ENCODE measurements at regions not wholly inside any gene's neighbourhood (a gene's known extent, or its start where the extent isn't known, plus 50 kb on each side); places are given as distances from the start of the nearest gene placed in this dataset.

DNA sequence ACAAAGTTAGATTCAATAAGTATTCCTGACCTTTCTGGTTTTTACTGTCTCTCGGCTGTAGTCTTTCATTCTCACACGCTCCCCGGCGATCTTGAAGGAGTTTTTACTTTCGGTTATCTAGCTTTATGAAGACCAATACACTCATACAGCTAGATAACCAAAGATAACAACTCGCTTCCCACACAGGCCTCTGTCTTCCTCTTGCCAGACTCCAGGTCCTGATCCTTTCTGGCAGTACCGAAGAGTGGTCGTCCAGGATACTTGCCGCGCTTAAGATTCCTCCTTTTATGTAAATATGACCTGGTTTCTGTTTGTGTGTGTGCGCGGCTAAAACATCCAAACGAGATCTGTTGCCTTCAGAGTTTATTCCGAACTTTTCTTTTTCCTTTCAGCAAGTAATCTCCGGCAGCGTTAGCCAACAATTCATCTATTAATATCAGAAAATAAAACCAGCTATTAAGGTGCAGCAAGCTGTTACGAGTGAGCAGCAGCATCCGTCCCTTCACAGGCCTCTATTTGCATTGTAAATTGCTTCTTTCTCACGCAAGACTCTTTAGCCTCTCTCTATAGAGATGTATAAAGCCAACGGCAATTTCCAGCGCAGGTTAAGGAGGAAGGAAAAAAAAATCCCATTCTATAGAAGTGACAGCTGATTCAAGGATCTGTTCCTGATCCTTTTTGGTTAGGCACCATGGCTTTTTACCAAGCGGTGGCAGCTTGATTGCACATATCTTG, 216.1 kb downstream of the MEF2C start:
- peak overlapping the region; percentile 48 for H3K4me3 ChIP-seq (ENCODE audit: low read depth, low read length)
- peak; percentile 16 for DNase-seq (ENCODE audit: low read depth)
- TF ChIP-seq, protein P1, sequence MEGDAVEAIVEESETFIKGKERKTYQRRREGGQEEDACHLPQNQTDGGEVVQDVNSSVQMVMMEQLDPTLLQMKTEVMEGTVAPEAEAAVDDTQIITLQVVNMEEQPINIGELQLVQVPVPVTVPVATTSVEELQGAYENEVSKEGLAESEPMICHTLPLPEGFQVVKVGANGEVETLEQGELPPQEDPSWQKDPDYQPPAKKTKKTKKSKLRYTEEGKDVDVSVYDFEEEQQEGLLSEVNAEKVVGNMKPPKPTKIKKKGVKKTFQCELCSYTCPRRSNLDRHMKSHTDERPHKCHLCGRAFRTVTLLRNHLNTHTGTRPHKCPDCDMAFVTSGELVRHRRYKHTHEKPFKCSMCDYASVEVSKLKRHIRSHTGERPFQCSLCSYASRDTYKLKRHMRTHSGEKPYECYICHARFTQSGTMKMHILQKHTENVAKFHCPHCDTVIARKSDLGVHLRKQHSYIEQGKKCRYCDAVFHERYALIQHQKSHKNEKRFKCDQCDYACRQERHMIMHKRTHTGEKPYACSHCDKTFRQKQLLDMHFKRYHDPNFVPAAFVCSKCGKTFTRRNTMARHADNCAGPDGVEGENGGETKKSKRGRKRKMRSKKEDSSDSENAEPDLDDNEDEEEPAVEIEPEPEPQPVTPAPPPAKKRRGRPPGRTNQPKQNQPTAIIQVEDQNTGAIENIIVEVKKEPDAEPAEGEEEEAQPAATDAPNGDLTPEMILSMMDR (conservative IDR thresholded peaks at IDR 0.05; ENCODE audit: low read depth, low read length), result no peak

DNA sequence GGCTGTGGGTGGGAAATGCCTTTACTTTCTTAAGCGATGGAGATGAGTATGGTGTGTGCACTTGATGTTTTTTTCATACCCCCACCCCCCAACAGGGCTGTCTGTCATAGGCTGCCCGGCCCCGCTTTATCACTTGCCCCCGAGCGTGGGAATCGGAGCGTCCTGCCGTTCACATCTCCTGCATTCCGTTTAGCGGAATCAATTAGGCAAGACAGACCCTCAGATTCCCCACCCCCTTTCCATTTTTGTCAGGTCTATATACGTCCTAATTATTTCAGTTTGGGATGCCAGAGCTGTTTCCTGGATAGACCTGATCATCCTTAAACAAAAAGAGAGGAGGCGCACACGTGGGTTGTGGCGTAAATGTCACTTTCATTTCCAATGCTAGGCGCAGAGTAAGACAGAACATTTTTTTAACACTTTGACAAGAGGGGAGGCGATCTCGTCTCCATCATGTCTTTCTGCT, 217.2 kb downstream of the MEF2C start:
- TF ChIP-seq, protein P1 (conservative IDR thresholded peaks at IDR 0.05; ENCODE audit: low read depth, low read length), result no peak
- H3K4me3 ChIP-seq (ENCODE audit: low read depth, low read length), result no peak overlapping the region
- DNase-seq (ENCODE audit: low read depth), result no peak

DNA sequence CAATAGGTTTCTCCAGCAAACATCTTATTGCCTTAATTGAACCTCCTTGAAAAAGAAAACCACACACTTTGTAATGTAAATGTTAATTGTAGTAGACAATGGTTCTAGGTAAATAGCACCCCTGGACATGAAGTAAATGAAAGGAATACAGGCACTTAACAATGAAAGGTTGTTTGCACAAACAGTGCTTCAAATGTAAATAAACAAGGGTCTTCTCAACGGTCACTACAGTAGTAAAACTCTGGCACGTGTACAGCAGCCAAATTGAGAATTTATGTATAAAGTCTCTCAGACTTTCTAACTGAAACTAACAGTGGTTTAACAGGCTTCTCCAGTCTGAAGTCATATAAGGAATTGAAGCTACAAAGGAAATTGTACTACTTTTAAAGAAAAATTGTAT, 218.3 kb downstream of the MEF2C start:
- no peak for DNase-seq (ENCODE audit: low read depth)
- TF ChIP-seq, protein P1 (conservative IDR thresholded peaks at IDR 0.05; ENCODE audit: low read depth, low read length), result no peak
- no peak overlapping the region for H3K4me3 ChIP-seq (ENCODE audit: low read depth, low read length)

DNA sequence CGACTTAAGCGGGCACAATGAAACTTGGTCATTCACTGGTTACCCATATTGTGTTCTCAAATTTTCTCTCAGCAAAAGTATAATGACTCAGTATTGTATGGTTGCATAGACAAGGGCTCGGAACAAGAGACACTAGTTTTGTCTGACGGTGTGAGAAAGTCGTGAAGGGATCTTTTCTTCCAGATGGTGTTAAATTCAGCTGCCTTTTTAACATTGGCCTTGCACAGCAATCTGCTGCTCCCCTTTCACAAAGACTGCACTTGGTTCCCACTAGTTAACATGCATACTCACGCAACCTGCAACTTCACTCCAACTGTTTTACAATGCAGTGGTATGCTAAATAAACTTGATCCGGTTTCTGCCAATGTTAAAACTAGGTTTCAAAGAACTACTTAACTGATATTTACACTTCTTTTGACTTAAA, 219.2 kb downstream of the MEF2C start:
- no peak overlapping the region for H3K4me3 ChIP-seq (ENCODE audit: low read depth, low read length)
- TF ChIP-seq, protein P1 (conservative IDR thresholded peaks at IDR 0.05; ENCODE audit: low read depth, low read length), result no peak
- DNase-seq (ENCODE audit: low read depth), result no peak

DNA sequence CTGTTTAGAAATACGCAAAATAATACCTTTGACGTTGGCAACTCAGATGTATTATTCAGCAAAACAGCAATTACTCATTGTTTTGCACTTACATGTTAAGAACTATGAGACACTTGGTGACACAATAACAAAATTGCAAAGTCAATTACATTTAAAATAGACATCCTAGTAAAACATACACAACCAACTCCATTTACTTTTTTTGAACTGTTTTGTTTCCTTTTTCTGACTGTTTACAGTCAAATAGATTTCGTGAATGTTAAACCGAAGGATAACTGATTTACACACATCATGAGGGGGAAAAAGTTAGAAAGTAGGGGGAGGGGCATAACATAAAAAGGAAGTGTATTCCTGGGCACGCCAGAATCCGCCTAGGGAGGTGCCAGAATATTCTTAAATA, 220.1 kb downstream of the MEF2C start:
- DNase-seq (ENCODE audit: low read depth), result no peak
- TF ChIP-seq, protein P1 (conservative IDR thresholded peaks at IDR 0.05; ENCODE audit: low read depth, low read length), result no peak
- no peak overlapping the region for H3K4me3 ChIP-seq (ENCODE audit: low read depth, low read length)

DNA sequence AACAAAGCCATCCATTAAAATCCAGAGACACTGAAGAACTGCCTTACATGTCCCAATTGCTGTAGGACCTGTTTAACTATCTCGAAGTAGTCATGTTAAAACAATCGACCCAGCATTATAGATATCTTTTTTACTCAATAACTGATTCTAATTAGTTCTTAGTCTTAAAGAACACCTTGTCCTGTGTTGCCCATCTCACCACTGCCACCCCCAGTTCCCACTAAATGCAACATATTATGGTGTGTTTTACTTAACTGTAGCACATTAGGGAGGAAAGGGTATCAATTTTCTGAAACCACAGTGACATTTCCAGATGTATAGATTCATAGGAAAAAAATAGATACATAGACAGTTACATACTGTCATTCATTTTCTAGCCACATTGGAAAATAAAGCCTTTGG, 221.2 kb downstream of the MEF2C start:
- no peak for DNase-seq (ENCODE audit: low read depth)
- TF ChIP-seq, protein P1 (conservative IDR thresholded peaks at IDR 0.05; ENCODE audit: low read depth, low read length), result no peak
- no peak overlapping the region for H3K4me3 ChIP-seq (ENCODE audit: low read depth, low read length)

Measured in choroid plexus epithelial cell (primary cell).